ENCODE measurements at regions not wholly inside any gene's neighbourhood (a gene's known extent, or its start where the extent isn't known, plus 50 kb on each side); places are given as distances from the start of the nearest gene placed in this dataset.
A peak's percentile ranks its signal among the peaks of the same experiment; 100 is the strongest.

DNA sequence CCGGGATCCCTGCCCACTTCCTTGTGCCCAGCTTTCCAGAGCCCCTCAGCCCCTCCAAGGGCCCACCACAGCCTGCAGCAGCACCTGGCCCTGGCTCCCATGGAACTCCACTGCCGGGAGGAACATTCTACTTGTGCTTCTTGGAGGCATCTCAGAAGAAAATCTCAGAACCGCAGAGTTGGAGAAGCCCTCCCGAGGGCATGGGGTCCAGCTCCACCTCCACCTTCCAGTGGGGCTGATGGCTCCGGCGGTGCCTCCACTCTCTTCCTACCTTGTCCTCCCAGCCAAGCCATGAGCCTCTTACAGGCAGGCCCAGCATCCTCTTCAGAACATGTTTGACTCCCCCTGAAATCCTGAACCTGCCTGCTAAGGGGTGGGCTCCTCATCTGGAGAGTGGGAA, 79.4 kb upstream of the ZNF469 start:
- DNase-seq (ENCODE audit: low read depth in 2 of 2), result no peak
- no peak for TF ChIP-seq CTCF (IDR thresholded peaks at IDR 0.05; ENCODE audit: low read depth, low read length)
- H3K4me3 ChIP-seq (replicated peaks in 1 of 2; ENCODE audit: low read depth in 2 of 2, low read length in 2 of 2), result no peak overlapping the region

- peak; percentile 93 to 97 for DNase-seq (ENCODE audit: low read depth in 2 of 2)
- H3K4me3 ChIP-seq (replicated peaks in 1 of 2; ENCODE audit: low read depth in 2 of 2, low read length in 2 of 2), result no peak overlapping the region
- TF ChIP-seq CTCF (IDR thresholded peaks at IDR 0.05; ENCODE audit: low read depth, low read length), result no peak
Observed at GRCh38 chr16:88303890-88304819, 78.6 kb upstream of the ZNF469 start.

GRCh38 chr16:88305176-88305575, 77.6 kb upstream of the ZNF469 start:
- no peak for DNase-seq (ENCODE audit: low read depth in 2 of 2)
- no peak for TF ChIP-seq CTCF (IDR thresholded peaks at IDR 0.05; ENCODE audit: low read depth, low read length)
- H3K4me3 ChIP-seq (replicated peaks in 1 of 2; ENCODE audit: low read depth in 2 of 2, low read length in 2 of 2), result no peak overlapping the region

DNA sequence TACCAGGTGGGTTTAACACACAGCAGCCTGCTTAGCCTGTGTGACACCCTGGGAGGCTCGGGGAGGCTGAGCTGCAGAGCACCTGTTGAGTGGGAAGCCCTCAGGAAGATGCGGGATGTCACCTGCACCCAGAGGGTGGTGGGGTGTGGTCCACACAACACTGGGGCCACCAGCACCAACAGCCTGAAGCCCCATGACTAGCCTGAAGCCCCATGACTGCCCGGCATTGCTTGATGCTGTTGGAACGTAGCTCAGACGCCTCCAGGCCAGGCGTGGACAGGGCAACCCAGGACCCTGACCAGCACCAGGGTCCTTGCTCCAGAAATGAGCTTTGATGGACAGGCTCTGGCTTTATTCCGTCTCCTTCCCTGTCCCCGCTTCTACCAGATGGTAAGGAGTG, 76.3 kb upstream of the ZNF469 start:
- no peak for TF ChIP-seq CTCF (IDR thresholded peaks at IDR 0.05; ENCODE audit: low read depth, low read length)
- no peak overlapping the region for H3K4me3 ChIP-seq (replicated peaks in 1 of 2; ENCODE audit: low read depth in 2 of 2, low read length in 2 of 2)

DNA sequence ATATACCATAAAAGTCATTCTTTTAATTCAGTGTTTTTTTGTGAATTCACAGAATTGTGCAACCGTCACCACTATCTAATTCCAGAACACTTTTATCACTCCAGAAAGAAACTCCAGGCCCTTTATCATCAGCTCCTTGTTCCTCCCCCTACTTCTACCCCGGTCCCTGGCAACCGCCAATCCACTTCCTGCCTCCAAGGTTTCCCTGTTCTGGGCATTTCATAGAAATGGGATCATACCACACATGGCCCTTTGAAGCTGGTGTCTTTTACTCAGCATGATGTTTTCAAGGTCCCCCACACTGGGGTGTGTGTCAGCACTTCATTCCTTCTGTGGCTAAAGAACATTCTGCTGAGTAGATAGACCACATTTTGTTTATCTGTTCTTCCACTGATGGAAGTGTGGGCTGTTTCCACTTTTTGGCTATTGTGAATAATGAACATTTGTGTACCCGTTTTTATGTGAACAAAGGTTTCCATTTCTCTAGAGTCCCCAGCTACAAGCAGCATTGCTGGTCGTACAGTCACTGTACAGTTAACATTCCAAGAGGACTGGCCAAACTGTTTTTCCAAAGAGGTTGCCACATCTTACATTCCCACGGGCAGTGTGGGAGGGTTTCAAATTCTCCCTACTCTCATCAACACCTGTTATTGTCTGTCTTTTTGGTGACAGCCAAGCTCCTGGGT, 75.8 kb upstream of the ZNF469 start:
- H3K4me3 ChIP-seq (replicated peaks in 1 of 2; ENCODE audit: low read depth in 2 of 2, low read length in 2 of 2), result no peak overlapping the region
- peak; percentile 94 to 96 for DNase-seq (ENCODE audit: low read depth in 2 of 2)
- TF ChIP-seq CTCF (IDR thresholded peaks at IDR 0.05; ENCODE audit: low read depth, low read length), result no peak

More for the DNA sequence above, 76.3 kb upstream of the ZNF469 start:
- no peak for DNase-seq (ENCODE audit: low read depth in 2 of 2)

- no peak overlapping the region for H3K4me3 ChIP-seq (replicated peaks in 1 of 2; ENCODE audit: low read depth in 2 of 2, low read length in 2 of 2)
- no peak for DNase-seq (ENCODE audit: low read depth in 2 of 2)
- no peak for TF ChIP-seq CTCF (IDR thresholded peaks at IDR 0.05; ENCODE audit: low read depth, low read length)
Observed at GRCh38 chr16:88308441-88309173, 74.2 kb upstream of the ZNF469 start.
